NCI-H226 (cell line): ENCODE measurements at regions not wholly inside any gene's neighbourhood (a gene's known extent, or its start where the extent isn't known, plus 50 kb on each side); places are given as distances from the start of the nearest gene placed in this dataset.
"Not testable (repeated sequence)": the region's sequence is repeated elsewhere in the genome, so short reads cannot be mapped to it uniquely, and the experiment has no call there.

Experiments used
- DNase-seq: peaks from one replicate; pipeline ENCODE4 v3.0.0-alpha.2; 2015

- no peak for DNase-seq
These were observed 119.5 kb downstream of the TUBA3C start for GRCh38 chr13:19062019-19062646.

DNA sequence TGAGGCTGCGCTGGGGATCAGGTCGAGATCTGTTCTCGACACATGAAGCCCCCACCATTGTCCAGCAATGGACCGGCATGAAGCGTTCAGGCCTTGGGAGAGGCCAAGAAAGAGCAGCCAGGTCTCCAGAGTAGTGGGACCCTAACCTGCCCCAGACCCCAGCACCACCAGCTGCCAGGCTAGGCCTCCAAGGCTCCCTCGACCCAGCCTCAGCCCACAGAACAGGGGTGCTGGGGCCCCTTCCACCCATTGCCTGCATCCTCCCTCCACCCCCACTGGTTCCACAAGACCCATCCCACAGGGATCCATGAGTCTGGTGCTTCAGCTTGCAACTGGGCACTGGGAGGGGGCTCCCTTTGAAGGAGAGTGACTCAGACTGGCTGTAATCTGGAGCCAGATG is 120.3 kb downstream of the TUBA3C start:
- DNase-seq: no peak

DNA sequence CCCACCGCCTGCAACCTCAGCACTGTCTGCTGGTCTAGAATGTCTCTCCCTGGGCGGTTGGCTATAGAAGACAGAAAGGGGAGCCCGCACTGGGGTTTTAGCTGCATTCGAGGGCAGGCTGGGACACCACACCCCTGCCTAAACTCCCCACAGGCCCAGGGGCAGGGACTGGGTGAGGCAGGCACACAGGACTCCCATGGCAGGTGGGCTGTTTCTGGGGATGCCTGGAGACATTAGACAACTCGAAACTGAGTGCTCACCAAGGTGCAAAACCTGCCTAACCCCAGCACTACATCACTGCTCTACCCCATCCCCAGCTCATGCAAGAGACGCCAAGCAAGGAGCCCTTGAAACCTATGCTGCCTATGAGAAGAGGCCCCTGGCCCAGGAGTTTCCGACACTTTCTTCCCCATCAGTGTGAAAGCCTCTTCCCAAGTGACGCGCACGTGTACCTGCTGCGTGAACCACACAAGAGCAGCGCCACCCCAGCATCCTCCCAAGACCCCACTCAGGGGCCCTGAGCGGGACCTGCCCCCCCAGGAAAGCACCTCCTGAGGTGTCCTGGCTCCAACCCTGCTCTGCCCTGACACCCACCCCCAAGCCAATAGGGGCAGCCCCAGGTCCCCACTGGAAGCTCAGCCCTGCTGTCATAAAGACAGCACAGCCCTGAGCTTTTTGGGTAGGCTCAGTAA is 121.2 kb downstream of the TUBA3C start:
- no peak for DNase-seq

DNA sequence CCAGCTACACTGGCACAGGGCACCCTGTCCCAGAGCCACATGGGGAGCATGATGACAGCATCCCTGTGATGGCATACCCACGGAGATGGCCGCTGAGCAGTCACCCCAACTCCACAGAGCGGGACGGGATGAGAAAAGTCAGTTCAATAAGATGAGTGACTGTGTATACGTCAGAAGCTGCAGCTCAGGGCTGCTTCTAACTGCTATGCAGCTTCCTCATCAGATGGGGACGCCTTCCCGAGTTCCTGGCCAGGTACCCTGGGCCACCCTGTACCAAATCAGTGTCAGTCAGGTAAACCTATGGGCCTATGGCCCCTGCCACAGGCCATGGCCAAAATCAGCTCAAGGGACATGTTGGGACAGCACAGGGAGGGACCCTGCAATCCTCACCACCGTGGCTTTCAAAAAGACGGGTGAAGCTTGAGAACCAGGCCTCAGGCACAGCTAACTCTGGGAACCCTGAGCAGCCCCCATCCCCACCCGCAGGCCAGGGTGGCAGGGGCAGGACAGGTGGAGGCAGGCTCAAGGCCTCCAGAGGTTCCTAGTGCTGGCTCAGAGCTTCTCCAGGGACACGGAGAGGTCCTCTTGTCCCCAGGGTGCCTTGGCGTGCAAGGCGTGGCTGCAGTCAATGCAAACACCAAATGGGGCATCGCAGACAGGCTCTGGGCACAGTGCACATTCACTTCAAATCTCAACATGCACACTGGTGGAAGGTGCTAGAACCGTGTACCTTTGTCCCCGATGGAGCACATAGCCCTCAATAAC is 122.4 kb downstream of the TUBA3C start:
- DNase-seq: no peak

- no peak for DNase-seq
These were observed 123.1 kb downstream of the TUBA3C start for GRCh38 chr13:19058566-19058965.

DNA sequence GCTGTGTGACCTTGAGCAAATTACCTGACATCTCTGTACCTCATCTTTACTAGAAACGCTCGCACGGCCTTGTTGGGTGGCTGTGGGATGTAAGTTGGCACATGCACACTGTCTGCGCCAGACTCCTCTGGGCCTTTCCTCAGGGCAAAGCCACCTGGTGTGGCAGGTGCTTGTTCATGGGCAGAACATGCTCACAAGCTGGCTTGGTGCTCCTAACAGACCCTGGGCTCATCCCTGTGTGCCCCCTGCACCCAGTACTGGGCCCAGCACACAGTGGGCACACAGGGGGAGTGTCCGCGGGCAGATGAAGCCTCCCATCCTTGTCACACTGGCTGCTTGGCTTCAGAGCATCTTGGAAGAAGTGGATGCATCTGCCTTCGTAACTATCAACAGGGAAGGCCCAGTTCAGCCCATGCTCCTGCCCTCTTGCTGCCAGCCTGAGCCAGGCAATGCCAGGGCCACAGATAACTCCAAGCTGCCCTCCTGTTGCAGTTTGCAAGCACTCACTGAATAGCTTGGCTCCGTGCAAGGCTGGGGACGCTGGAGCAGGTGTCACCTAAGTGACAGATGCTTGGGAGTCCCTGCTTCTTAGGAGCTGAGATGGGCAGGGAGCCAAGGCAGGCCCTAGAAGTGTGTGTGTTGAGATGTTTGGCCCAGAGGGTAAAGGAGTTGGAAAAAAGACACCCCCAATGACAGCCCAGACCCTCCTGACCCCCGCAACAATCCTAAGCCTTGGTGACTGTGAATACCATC is 123.9 kb downstream of the TUBA3C start:
- no peak for DNase-seq

GRCh38 chr13:19056984-19057490 is 124.6 kb downstream of the TUBA3C start:
- DNase-seq: no peak

DNA sequence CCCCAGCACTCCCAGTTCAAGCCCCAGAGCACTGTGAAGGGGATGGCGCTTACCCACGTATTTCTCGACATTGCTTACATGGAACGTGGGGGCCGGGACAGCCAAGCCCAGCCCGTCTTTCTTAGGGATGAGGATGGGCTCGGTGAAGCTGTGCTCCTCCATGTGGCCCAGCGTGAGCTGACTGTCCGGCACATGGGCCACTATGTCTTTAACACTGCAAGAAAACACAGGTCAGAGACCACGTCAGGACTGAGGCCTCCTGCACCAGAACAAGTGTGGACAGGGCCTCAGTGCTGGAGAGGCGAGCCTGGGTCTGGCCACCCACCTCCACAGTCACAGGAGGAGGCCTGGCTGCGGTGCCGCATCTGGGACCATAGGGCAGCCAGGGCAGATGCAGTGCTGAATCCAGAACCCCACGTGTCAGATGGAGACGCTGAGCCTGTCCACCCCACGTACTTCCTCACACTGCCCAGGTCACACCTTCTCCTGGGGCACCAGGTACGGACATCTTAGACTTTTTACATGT is 125.2 kb downstream of the TUBA3C start:
- no peak for DNase-seq

GRCh38 chr13:19055611-19056010 is 126.0 kb downstream of the TUBA3C start:
- DNase-seq: no peak

GRCh38 chr13:19053561-19053960 is 128.1 kb downstream of the TUBA3C start:
- DNase-seq: no peak

DNA sequence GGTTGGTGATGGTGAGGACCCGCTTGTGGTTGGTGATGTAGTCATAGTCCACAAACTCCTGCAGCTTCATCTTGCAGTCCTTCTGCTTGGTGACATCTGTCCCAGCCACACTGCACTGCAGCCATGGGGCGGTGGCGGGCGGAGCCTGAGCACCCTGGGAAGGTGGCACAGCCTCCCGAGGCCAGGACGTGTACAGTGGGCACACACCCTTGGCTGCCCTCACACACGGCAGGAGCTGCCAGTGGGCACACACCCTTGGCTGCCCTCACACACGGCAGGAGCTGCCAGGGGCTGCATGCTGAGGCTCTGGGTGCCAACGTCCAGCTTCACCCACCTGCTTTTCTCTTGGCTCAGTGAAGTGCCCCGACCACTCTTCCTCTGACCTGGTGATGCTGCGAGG is 128.7 kb downstream of the TUBA3C start:
- no peak for DNase-seq

DNA sequence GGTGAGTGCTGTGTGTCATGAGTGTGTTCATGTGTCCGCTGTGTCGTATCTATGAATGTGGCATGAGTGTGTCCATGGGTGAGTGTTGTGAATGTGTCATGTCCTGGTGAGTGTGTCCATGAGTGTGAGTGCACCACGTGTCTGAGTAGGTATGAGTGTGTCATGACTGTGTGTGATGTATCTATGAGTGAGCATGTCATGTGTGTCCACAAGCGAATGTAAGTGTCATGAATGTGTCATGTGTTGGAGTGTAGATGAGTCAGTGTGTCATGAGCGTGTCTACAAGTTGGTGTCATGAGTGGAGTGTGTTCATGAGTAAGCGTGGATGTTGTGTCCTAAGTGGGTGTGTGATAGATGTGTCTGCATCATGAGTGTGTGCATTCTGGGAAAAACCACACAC is 129.4 kb downstream of the TUBA3C start:
- no peak for DNase-seq

DNA sequence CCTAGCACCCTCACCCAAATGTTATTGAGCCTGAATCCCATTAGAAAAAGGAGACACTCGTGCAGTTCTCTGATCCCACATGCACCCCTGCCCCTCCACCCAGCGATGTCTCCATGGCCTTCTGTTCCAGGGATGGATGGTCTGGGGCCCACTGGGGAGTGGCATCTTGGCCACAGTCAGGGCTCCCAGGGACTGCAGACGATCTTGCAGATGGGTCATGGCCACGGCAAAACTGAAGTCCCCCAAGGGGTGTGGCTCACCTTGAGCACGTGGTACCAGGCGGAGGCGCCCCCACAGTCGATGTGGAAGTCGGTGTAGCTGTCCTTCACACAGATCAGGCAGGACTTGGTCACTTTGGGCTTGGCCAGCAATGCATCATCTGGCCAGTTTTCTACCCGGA is 130.7 kb downstream of the TUBA3C start:
- no peak for DNase-seq

DNA sequence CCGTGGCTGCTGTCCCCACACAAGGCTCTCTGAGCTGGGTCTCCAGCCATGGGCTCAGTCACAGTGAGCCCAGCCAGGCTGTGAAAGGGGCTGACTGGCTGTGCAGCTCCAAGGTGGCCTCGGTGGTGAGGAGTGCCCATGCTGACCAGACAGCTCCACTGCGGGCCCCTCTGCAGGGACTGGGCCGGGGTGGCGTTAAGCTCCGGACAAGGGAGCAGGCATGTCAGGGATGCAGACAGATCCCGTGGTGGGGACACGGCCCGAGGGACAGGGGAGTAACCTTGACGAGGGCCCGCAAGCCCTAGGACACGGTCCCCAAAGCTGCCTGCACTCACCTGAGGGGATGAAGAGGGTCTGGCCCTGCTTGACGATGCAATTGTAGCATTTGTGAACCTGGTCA is 132.0 kb downstream of the TUBA3C start:
- not testable (repeated sequence) for DNase-seq

GRCh38 chr13:19048381-19048780 is 133.2 kb downstream of the TUBA3C start:
- no peak for DNase-seq

- no peak for DNase-seq
These were observed 158.5 kb downstream of the TUBA3C start for GRCh38 chr13:19023115-19023514.

- no peak for DNase-seq
These were observed 160.6 kb downstream of the TUBA3C start for GRCh38 chr13:19020988-19021387.

GRCh38 chr13:18998389-18998788 is 183.2 kb downstream of the TUBA3C start:
- DNase-seq: no peak

DNA sequence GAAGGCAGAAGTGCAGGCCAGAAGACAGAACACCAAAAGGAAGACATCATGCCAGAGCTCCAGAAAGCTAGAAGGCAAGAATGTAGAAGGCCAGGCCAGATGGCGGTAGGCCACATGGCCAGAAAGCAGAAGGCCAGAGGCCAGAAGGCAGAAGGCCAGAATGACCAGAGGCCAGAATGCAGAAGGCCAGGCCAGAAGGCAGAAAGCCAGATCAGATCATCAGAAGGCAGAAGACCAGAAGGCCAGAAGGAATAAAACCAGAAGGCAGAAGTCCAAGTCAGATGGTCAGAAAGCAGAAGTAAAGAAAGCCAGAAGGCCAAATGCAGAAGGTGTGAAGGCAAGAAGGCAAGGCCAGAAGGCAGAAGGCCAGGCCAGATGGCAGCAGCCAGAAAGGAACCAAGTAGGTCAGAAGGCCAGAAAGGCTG is 185.0 kb downstream of the TUBA3C start:
- DNase-seq: no peak

DNA sequence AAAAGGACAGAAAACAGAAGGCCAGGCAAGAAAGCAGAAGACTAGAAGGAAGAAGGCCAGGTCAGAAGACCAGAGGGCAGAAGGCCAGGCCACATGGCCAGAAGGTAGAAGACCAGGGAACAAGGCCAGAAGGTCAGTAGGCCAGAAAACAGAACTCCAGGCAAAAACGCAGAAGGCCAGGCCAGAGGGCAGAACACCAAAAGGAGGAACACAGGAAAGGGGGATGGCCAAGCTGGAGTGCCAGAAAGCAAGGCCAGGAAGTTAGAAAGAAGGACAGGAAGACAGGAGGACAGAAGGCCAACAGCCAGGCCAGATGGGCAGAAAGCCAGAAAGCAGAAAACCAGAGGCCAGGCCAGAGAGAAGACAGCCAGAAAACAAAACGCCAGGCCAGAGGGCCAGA is 185.4 kb downstream of the TUBA3C start:
- no peak for DNase-seq

DNA sequence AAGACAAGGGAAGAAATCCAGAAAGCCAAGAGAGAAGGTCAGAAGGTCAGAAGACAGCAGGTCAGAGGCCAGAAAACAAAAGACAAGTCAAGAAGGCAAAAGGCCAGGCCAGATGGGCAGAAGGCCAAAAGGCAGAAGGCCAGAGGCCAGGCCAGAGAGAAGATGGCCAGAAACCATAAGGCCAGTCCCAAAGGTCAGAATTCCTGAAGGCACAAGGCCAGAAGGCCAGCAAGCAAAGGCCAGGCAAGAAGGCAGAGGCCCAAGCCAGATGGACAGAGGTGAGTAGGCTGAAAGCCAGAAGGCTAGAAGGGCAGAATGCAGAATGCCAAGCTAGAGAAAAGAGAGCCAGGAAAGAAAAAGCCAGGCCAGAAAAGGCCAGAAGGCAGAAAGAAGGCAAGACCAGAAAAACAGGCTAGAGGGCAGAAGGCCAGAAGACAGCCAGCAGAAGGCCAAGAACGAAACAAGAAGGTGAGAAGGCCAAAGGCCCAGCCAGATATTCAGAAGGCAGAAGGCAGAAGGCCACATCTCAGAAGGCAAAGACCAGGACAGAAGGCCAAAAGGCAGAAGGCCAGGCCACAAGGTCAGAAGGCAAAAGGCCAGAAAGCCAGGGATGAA is 186.3 kb downstream of the TUBA3C start:
- no peak for DNase-seq

GRCh38 chr13:18993884-18994660 is 187.6 kb downstream of the TUBA3C start:
- DNase-seq: no peak
